ENCODE measurements at regions not wholly inside any gene's neighbourhood (a gene's known extent, or its start where the extent isn't known, plus 50 kb on each side); places are given as distances from the start of the nearest gene placed in this dataset.

- no peak overlapping the region for H3K27ac ChIP-seq (replicated peaks in 1 of 4)
- TF ChIP-seq EP300 (IDR thresholded peaks at IDR 0.05) (no peak), CTCF (IDR thresholded peaks at IDR 0.05) (no peak), POLR2AphosphoS5 (IDR thresholded peaks at IDR 0.05) (no peak), POLR2A (IDR thresholded peaks at IDR 0.05; ENCODE audit: low read depth) (no peak)
- H3K4me3 ChIP-seq = no peak overlapping the region
- H3K9me3 ChIP-seq = no peaks in the 10 kb centered on the region
- peaks cover 0 to 4% (median 0%) of the 10 kb centered on the region in 4 donors for H3K27me3 ChIP-seq
- no peaks in the 10 kb centered on the region for H3K36me3 ChIP-seq
- peaks cover 0 to under 1% (median 0%) of the 10 kb centered on the region in 4 donors for H3K4me1 ChIP-seq
- 88% methylated on average over 3 of the region's 3 CpGs for WGBS
- intact Hi-C loops (cut with DNase I) = no loop called here
- peak; percentile 62 for DNase-seq (ENCODE audit: extremely low spot score)
These were observed 326.6 kb downstream of the CXCL12 start for GRCh38 chr10:44058259-44058658.

- H3K36me3 ChIP-seq = no peaks in the 10 kb centered on the region
- peaks cover 0 to under 1% (median 0%) of the 10 kb centered on the region in 4 donors for H3K4me1 ChIP-seq
- no peak overlapping the region for H3K4me3 ChIP-seq
- peaks cover 0 to 11% (median 0%) of the 10 kb centered on the region in 4 donors for H3K27me3 ChIP-seq
- 81% methylated on average over 24 of the region's 27 CpGs for WGBS
- TF ChIP-seq CTCF (IDR thresholded peaks at IDR 0.05) = no peak
- intact Hi-C loops (cut with DNase I) = no loop called here
- DNase-seq (ENCODE audit: extremely low spot score) = peak; percentile 90
- H3K27ac ChIP-seq (replicated peaks in 1 of 4) = no peak overlapping the region
- H3K9me3 ChIP-seq = no peaks in the 10 kb centered on the region
These were observed 327.7 kb downstream of the CXCL12 start for GRCh38 chr10:44056967-44057805.

GRCh38 chr10:44056206-44056605 lies 328.7 kb downstream of the CXCL12 start:
- peaks cover 0 to 11% (median 0%) of the 10 kb centered on the region in 4 donors for H3K27me3 ChIP-seq
- H3K36me3 ChIP-seq = no peaks in the 10 kb centered on the region
- intact Hi-C loops (cut with DNase I) = no loop called here
- H3K4me1 ChIP-seq = peaks cover 0 to 9% (median 3%) of the 10 kb centered on the region in 4 donors
- DNase-seq (ENCODE audit: extremely low spot score) = peak; percentile 88
- 83% methylated on average over 12 of the region's 13 CpGs for WGBS
- no peak overlapping the region for H3K27ac ChIP-seq (replicated peaks in 1 of 4)
- no peak overlapping the region for H3K4me3 ChIP-seq
- TF ChIP-seq POLR2AphosphoS5 (IDR thresholded peaks at IDR 0.05) = no peak
- TF ChIP-seq POLR2A (IDR thresholded peaks at IDR 0.05; ENCODE audit: low read depth) = no peak
- no peak for TF ChIP-seq CTCF (IDR thresholded peaks at IDR 0.05)
- H3K9me3 ChIP-seq = no peaks in the 10 kb centered on the region

GRCh38 chr10:44054046-44054445 lies 330.9 kb downstream of the CXCL12 start:
- H3K27me3 ChIP-seq = peaks cover 0 to 11% (median 0%) of the 10 kb centered on the region in 4 donors
- peaks cover 0 to 9% (median 3%) of the 10 kb centered on the region in 4 donors for H3K4me1 ChIP-seq
- intact Hi-C loops (cut with DNase I) = no loop called here
- no peak overlapping the region for H3K4me3 ChIP-seq
- H3K36me3 ChIP-seq = no peaks in the 10 kb centered on the region
- no peaks in the 10 kb centered on the region for H3K9me3 ChIP-seq
- DNase-seq (ENCODE audit: extremely low spot score) = peak; percentile 45
- H3K27ac ChIP-seq (replicated peaks in 1 of 4) = no peak overlapping the region
- no peak for TF ChIP-seq POLR2AphosphoS5 (IDR thresholded peaks at IDR 0.05)
- WGBS = 95% methylated on average over 4 of the region's 4 CpGs

- Histone ChIP-seq H3K36me3 (no peaks in the 10 kb centered on the region), H3K4me3 (no peak overlapping the region), H3K4me1 (peaks cover 0 to 9% (median 3%) of the 10 kb centered on the region in 4 donors), H3K9me3 (no peaks in the 10 kb centered on the region), H3K27me3 (peaks cover 0 to 11% (median 0%) of the 10 kb centered on the region in 4 donors), H3K27ac (replicated peaks in 1 of 4) (no peak overlapping the region)
- peak; percentile 7 for DNase-seq (ENCODE audit: extremely low spot score)
- intact Hi-C loops (cut with DNase I) = no loop called here
- TF ChIP-seq EP300 (IDR thresholded peaks at IDR 0.05) (no peak), POLR2AphosphoS5 (IDR thresholded peaks at IDR 0.05) (no peak), CTCF (IDR thresholded peaks at IDR 0.05) (no peak), POLR2A (IDR thresholded peaks at IDR 0.05; ENCODE audit: low read depth) (no peak)
These were observed 331.5 kb downstream of the CXCL12 start for GRCh38 chr10:44053391-44053790.
